ENCODE measurements at regions not wholly inside any gene's neighbourhood (a gene's known extent, or its start where the extent isn't known, plus 50 kb on each side); places are given as distances from the start of the nearest gene placed in this dataset.

DNA sequence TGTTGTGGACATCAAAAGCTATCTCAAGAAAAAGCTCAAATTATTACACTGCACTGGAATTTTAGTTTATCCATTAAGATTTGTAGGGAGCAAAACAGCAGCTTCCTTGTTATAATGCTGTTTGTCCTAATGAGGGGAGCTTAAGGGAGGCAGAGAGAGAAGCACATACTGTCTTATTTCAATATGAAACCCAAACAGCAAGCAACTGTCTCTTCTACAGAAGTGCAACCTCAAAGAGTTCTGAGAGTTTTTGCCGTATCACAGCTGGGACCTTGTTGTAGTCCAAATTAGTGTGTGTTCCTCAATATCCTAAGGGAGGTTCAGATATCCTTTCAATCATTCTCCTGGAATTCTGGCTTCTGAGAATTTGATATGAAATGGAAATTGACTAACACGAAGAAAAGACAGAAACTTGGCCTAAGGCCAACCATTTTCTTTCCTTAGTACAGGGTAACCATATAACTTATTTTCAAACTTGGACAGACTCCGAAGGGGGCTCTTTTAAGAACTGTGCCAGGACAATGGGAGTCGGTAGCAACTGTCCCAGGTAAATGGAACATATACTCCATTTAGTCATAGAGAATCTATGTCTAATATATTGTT, 149.3 kb upstream of the CCN2 start (continued):
- TF ChIP-seq, protein P1, sequence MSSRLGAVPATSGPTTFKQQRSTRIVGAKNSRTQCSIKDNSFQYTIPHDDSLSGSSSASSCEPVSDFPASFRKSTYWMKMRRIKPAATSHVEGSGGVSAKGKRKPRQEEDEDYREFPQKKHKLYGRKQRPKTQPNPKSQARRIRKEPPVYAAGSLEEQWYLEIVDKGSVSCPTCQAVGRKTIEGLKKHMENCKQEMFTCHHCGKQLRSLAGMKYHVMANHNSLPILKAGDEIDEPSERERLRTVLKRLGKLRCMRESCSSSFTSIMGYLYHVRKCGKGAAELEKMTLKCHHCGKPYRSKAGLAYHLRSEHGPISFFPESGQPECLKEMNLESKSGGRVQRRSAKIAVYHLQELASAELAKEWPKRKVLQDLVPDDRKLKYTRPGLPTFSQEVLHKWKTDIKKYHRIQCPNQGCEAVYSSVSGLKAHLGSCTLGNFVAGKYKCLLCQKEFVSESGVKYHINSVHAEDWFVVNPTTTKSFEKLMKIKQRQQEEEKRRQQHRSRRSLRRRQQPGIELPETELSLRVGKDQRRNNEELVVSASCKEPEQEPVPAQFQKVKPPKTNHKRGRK (CRISPR knock-in tag; IDR thresholded peaks at IDR 0.05; ENCODE audit: borderline replicate concordance), result no peak
- TF ChIP-seq TEAD4 (CRISPR knock-in tag; IDR thresholded peaks at IDR 0.05) (no peak), ZBTB21 (CRISPR knock-in tag; IDR thresholded peaks at IDR 0.05; ENCODE audit: borderline replicate concordance) (no peak), PRRX2 (CRISPR knock-in tag; IDR thresholded peaks at IDR 0.05) (no peak), MYBL2 (CRISPR knock-in tag; IDR thresholded peaks at IDR 0.05) (no peak)
- TF ChIP-seq, protein P2, sequence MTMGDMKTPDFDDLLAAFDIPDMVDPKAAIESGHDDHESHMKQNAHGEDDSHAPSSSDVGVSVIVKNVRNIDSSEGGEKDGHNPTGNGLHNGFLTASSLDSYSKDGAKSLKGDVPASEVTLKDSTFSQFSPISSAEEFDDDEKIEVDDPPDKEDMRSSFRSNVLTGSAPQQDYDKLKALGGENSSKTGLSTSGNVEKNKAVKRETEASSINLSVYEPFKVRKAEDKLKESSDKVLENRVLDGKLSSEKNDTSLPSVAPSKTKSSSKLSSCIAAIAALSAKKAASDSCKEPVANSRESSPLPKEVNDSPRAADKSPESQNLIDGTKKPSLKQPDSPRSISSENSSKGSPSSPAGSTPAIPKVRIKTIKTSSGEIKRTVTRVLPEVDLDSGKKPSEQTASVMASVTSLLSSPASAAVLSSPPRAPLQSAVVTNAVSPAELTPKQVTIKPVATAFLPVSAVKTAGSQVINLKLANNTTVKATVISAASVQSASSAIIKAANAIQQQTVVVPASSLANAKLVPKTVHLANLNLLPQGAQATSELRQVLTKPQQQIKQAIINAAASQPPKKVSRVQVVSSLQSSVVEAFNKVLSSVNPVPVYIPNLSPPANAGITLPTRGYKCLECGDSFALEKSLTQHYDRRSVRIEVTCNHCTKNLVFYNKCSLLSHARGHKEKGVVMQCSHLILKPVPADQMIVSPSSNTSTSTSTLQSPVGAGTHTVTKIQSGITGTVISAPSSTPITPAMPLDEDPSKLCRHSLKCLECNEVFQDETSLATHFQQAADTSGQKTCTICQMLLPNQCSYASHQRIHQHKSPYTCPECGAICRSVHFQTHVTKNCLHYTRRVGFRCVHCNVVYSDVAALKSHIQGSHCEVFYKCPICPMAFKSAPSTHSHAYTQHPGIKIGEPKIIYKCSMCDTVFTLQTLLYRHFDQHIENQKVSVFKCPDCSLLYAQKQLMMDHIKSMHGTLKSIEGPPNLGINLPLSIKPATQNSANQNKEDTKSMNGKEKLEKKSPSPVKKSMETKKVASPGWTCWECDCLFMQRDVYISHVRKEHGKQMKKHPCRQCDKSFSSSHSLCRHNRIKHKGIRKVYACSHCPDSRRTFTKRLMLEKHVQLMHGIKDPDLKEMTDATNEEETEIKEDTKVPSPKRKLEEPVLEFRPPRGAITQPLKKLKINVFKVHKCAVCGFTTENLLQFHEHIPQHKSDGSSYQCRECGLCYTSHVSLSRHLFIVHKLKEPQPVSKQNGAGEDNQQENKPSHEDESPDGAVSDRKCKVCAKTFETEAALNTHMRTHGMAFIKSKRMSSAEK (CRISPR knock-in tag; IDR thresholded peaks at IDR 0.05; ENCODE audit: borderline replicate concordance), result no peak

DNA sequence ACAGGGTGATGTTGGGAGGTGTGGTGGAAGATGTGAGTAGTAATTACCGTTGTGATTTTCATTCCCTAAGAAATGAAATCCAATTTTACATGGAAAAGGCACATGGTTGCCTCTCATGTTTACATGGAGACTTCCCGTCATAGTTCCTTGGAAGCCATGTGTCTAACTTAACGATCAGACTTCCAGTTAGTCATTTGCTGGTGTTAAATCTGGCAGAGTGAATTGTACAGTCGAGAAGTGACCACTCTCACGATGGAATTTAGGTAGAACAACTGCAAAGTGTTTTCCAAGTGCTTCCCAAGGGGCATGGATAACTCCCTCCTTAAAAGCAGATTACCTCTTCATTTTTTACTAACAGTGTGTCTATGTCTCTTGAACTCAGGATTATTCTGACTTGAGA, 145.8 kb upstream of the CCN2 start:
- CTCF ChIA-PET, result no interaction called here
- peaks cover 7% of the 10 kb centered on the region for H3K9me3 Mint-ChIP-seq
- H3K4me3 Mint-ChIP-seq, result no peak overlapping the region
- H3K36me3 Mint-ChIP-seq, result peaks cover 10% of the 10 kb centered on the region
- DNase-seq (ENCODE audit: low spot score), result no peak
- POLR2A ChIA-PET, result no interaction called here
- no peaks in the 10 kb centered on the region for H3K4me1 Mint-ChIP-seq
- no peak overlapping the region for H3K27ac Mint-ChIP-seq
- no peak for ATAC-seq
- no peaks in the 10 kb centered on the region for H3K27me3 Mint-ChIP-seq (ENCODE audit: low read depth)
- TF ChIP-seq, protein P3, sequence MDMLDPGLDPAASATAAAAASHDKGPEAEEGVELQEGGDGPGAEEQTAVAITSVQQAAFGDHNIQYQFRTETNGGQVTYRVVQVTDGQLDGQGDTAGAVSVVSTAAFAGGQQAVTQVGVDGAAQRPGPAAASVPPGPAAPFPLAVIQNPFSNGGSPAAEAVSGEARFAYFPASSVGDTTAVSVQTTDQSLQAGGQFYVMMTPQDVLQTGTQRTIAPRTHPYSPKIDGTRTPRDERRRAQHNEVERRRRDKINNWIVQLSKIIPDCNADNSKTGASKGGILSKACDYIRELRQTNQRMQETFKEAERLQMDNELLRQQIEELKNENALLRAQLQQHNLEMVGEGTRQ (CRISPR knock-in tag; IDR thresholded peaks at IDR 0.05), result no peak
- TF ChIP-seq, protein P4, sequence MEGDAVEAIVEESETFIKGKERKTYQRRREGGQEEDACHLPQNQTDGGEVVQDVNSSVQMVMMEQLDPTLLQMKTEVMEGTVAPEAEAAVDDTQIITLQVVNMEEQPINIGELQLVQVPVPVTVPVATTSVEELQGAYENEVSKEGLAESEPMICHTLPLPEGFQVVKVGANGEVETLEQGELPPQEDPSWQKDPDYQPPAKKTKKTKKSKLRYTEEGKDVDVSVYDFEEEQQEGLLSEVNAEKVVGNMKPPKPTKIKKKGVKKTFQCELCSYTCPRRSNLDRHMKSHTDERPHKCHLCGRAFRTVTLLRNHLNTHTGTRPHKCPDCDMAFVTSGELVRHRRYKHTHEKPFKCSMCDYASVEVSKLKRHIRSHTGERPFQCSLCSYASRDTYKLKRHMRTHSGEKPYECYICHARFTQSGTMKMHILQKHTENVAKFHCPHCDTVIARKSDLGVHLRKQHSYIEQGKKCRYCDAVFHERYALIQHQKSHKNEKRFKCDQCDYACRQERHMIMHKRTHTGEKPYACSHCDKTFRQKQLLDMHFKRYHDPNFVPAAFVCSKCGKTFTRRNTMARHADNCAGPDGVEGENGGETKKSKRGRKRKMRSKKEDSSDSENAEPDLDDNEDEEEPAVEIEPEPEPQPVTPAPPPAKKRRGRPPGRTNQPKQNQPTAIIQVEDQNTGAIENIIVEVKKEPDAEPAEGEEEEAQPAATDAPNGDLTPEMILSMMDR (IDR thresholded peaks at IDR 0.05), result no peak
- TF ChIP-seq HMGA2 (CRISPR knock-in tag; IDR thresholded peaks at IDR 0.05) (no peak), ZNF232 (CRISPR knock-in tag; IDR thresholded peaks at IDR 0.05) (no peak), NR2C2 (CRISPR knock-in tag; IDR thresholded peaks at IDR 0.05) (no peak), ZNF121 (CRISPR knock-in tag; IDR thresholded peaks at IDR 0.05) (no peak), ZNF263 (CRISPR knock-in tag; IDR thresholded peaks at IDR 0.05; ENCODE audit: low read depth) (no peak), IRF2 (CRISPR knock-in tag; IDR thresholded peaks at IDR 0.05; ENCODE audit: borderline replicate concordance, low read depth) (no peak), ZNF317 (CRISPR knock-in tag; IDR thresholded peaks at IDR 0.05; ENCODE audit: borderline replicate concordance, low read depth) (no peak), RELA (CRISPR knock-in tag; IDR thresholded peaks at IDR 0.05; ENCODE audit: borderline replicate concordance) (no peak), MYBL2 (CRISPR knock-in tag; IDR thresholded peaks at IDR 0.05) (no peak)
- TF ChIP-seq, protein P5, sequence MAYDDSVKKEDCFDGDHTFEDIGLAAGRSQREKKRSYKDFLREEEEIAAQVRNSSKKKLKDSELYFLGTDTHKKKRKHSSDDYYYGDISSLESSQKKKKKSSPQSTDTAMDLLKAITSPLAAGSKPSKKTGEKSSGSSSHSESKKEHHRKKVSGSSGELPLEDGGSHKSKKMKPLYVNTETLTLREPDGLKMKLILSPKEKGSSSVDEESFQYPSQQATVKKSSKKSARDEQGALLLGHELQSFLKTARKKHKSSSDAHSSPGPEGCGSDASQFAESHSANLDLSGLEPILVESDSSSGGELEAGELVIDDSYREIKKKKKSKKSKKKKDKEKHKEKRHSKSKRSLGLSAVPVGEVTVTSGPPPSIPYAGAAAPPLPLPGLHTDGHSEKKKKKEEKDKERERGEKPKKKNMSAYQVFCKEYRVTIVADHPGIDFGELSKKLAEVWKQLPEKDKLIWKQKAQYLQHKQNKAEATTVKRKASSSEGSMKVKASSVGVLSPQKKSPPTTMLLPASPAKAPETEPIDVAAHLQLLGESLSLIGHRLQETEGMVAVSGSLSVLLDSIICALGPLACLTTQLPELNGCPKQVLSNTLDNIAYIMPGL (CRISPR knock-in tag; IDR thresholded peaks at IDR 0.05), result no peak
- TF ChIP-seq, protein P6, sequence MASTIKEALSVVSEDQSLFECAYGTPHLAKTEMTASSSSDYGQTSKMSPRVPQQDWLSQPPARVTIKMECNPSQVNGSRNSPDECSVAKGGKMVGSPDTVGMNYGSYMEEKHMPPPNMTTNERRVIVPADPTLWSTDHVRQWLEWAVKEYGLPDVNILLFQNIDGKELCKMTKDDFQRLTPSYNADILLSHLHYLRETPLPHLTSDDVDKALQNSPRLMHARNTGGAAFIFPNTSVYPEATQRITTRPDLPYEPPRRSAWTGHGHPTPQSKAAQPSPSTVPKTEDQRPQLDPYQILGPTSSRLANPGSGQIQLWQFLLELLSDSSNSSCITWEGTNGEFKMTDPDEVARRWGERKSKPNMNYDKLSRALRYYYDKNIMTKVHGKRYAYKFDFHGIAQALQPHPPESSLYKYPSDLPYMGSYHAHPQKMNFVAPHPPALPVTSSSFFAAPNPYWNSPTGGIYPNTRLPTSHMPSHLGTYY (CRISPR knock-in tag; IDR thresholded peaks at IDR 0.05), result no peak
- TF ChIP-seq, protein P7, sequence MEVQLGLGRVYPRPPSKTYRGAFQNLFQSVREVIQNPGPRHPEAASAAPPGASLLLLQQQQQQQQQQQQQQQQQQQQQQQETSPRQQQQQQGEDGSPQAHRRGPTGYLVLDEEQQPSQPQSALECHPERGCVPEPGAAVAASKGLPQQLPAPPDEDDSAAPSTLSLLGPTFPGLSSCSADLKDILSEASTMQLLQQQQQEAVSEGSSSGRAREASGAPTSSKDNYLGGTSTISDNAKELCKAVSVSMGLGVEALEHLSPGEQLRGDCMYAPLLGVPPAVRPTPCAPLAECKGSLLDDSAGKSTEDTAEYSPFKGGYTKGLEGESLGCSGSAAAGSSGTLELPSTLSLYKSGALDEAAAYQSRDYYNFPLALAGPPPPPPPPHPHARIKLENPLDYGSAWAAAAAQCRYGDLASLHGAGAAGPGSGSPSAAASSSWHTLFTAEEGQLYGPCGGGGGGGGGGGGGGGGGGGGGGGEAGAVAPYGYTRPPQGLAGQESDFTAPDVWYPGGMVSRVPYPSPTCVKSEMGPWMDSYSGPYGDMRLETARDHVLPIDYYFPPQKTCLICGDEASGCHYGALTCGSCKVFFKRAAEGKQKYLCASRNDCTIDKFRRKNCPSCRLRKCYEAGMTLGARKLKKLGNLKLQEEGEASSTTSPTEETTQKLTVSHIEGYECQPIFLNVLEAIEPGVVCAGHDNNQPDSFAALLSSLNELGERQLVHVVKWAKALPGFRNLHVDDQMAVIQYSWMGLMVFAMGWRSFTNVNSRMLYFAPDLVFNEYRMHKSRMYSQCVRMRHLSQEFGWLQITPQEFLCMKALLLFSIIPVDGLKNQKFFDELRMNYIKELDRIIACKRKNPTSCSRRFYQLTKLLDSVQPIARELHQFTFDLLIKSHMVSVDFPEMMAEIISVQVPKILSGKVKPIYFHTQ (CRISPR knock-in tag; IDR thresholded peaks at IDR 0.05), result no peak
